GM18858 (cell line): ENCODE measurements at regions not wholly inside any gene's neighbourhood (a gene's known extent, or its start where the extent isn't known, plus 50 kb on each side); places are given as distances from the start of the nearest gene placed in this dataset.
"Not testable (repeated sequence)": the region's sequence is repeated elsewhere in the genome, so short reads cannot be mapped to it uniquely, and the experiment has no call there.

Source experiments
- ATAC-seq: cut with Tn5 transposase; IDR thresholded peaks from one replicate; pipeline ENCODE4 v1.9.1; 2021; ENCODE audit not compliant: unreplicated experiment

DNA sequence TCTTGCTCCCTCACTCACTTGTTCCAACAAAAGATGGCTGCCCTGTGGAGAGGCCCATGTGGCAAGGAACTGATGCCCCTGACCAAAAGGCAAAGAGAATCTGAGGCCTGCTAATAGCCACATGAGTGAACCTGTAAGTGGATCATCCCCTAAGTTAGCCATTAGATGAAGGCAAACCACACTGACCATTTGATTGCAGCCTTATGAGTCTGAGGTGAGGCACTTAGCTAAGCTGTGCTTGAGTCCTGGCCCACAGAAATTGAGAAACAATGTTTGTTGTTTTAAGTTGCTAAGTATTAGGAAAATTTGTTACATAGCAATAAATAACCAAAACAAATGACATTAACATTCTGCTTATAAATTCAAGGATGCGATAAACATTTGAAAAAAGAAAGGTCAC lies 100.1 kb upstream of the BET1 start:
- no peak for ATAC-seq

DNA sequence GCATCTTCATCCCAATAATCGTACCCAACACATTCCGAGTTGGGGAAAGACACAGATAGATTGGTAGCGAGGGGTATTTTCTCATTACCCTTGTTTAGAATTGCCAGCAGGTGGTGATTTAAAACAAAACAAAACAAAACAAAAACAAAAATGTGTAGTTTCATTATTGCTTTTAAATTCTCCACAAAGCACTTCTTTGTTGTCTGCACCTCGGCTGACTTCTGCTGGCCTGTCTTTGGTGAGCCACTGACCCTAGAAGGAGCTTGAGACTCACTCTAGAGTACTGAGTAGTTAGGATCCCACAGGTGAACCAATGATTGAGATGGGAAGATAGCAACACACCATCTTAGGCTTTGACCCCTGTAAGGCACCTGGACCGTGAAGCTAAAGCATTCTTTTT lies 105.4 kb upstream of the BET1 start:
- no peak for ATAC-seq

DNA sequence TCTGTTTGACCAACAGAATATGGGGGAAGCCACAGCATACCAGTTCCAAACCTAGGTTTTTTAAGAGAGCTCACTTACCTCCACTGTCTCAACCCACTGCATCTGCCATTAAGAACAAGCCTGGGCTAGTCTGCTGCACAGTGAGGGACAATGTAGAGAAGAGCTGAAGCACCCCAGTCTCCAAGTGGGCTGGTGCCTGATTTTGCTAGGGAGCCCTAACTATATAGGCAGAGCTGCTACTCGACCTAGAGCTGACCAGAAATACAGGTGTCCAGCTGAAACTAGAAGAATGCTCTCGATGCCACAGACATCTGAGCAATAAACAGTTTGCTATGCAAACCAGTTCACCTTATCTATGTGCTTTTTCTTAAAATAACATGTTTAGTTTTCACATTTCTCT lies 106.9 kb upstream of the BET1 start:
- ATAC-seq = no peak

DNA sequence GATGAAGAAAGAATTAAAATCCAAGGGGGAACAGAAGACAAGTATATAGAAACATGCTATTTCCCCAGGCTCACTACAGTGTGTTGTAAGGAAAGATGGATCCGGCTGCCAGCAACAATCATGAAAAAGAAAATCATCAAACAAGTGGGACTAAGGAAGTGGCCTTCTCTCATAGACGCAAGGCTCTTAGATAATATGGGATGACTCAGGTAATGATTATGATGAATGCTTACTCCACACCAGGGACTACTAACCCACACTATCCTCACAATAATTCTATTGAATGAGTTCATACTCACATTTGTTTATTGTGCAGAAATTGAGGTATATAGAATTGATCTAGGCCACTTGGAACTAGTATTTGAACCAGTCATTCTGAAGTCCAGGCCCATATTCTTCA lies 111.2 kb upstream of the BET1 start:
- no peak for ATAC-seq

DNA sequence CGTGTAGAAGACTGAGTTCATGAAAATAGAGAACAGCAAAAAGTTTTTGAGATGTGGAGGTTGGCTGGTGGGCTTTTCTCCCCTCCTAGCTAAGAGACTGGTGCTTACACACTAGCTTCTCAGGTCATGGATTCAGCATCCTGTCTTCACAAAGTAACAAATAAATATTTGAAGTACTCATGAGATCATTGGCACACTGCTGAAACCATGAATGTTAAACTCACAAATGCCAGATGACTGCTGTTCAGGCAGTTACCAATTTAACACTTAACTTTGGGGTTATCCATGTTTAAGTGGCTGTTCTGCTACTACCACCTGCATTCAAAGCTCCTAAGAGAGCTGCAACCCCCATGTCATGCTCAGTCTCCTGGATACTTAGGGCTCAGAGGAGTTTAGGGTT lies 119.0 kb upstream of the BET1 start:
- ATAC-seq = no peak

DNA sequence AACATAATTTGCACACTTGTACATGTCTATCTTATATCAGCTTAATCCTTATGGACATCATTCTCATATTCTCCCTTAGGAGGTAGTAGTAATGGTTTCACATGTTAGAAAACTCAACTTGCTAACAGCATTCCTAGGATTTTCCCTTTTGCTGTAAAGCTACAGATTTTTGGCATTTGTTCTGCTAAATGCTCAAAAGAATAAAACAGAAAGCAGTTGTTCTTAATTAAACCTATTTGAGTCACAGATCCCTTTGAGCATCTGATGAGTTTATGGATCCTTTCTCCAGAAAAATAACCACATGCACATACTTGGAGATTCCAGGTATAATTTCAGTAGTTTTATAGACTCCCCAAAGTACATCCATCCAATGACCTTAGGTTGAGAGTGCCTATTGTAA lies 122.9 kb upstream of the BET1 start:
- ATAC-seq = no peak

DNA sequence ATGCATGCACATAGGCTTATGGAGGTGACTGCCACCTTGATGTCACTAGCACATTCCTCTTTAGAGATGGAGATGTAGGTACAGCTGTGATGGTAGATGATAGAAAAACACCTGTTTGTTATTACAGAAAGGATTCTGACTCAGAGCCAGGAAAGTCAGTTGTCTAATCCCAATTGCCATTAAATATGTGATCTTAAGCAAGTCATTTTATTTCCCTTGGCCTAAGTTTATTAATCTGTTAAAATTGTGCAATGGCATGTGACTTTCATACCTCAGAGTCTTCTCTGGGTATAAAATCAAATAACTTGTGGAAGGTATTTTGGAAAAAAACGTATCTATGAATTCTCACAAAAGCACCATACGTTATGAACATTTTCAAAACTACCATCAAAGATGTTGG lies 123.9 kb upstream of the BET1 start:
- ATAC-seq = no peak

DNA sequence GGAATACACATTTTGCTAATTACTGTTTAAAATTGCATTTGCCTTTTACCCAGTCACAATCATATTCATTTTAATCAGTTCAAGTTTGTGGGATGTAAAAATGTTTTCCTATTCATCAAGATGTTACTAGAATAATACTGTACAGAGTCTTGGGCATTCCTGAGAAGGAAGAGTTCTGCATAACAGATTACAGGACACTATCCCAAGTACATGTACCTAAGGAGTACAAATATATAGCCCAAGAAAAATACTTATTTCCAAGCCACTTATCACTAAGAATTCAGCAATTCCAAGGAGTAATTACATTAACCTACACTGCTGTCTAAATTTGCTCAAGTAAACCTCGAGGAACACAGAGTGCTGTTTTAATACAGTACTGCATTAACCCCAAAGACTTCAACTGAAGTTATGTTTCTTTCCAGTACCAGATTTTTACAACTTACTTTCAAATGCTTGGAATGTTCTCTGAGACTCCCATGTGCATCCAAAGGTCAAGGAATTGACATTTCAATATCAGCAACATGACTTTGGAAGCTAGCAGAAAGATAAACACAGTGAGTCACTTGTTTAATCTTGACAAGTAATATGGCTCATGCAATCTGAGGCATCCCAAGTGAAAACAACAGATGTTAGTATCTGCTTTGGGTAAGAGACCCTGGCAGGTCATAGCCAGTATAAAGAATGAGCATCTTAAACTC lies 125.4 kb upstream of the BET1 start:
- ATAC-seq = no peak

DNA sequence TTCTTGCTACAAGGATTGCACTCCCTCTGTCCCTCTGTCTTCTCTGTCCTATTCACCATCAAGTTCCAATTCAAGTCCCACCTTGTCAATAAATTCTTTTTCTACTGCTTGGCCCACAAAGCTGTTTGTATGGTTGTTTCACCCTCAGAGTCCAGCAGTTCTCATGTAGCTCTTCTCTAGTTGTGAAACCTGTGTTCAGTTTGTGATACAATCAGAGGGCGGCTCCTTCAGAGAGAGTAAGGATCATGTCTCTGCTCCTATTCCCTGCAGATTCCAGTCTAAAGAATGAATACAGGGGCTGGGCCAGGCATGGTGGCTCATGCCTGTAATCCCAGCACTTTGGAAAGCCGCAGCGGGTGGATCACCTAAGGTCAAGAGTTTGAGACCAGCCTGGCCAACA lies 126.6 kb upstream of the BET1 start:
- no peak for ATAC-seq

DNA sequence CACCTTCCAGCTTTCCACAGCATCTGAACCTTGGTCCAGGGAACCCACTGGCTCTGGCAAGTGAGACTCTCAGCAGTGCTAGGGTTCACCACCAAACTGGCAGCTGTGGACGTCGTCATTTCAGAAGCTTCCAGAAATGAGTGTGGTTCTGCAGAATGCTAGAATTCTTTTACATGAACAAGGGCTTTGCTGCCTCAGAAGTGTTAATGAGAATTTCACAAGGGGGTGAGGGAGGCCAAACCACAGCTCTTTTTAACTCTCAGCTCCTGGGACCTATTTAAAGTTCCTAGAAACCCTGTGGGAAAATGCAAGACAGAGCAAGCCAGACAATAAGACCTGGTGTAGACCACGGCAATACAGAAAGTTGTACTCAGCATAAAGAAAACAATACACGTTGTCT lies 129.3 kb upstream of the BET1 start:
- peak; percentile 56 for ATAC-seq

DNA sequence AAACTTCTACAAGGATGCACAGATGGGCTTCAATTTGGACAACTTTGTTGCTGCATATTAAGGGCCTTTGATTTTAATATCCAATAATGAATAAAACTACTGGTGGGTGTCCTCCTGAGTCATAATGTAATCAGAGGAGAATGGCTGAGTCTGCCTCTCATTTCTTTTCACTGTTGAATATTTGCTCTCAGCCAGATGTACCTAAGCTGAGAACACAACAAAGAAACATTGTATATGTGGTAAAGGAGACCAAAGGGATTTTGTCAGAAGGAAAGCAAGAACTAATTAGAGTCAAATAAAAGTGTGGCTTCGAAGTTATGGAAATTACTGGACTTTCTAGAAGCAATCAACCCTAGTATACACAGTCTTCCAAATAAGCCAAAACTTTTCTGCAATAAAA lies 131.0 kb upstream of the BET1 start:
- ATAC-seq = no peak

DNA sequence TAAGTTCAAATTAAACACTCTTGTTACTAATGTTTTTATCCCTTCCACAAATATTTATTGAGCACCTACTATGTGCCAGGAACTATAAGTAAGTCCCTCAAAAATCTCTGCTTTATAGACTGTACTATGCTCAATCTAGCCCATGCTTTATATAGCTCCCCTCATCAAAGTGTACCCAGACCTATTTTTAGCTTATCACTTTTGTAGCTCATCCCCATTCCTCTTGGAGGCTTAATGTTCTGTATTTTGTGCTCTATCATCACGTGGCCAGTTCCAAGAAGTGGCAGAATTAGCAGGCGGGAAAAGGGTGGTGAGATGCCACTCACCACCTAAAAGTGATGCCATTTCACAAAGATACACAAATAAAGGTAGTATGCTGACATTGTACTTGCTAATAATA lies 138.1 kb upstream of the BET1 start:
- ATAC-seq = no peak

DNA sequence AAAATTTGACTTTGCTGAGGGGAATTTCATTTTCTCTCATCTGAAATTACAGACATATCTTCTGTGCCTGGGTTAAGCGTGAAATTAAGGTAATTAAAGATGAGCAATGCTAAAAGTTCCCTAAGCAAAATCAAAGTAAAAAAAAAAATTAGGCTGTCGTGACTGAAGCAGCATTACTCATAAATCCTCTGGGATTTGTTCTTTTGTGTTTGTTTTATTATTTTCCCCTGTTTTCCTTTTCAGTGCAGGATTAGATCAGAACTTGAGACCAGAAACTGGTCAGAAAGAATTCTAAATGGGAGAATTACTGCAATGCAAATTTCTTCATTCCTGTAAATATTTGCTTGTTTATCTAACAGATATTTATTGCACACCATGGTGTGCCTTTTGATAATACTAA lies 141.4 kb upstream of the BET1 start:
- no peak for ATAC-seq

DNA sequence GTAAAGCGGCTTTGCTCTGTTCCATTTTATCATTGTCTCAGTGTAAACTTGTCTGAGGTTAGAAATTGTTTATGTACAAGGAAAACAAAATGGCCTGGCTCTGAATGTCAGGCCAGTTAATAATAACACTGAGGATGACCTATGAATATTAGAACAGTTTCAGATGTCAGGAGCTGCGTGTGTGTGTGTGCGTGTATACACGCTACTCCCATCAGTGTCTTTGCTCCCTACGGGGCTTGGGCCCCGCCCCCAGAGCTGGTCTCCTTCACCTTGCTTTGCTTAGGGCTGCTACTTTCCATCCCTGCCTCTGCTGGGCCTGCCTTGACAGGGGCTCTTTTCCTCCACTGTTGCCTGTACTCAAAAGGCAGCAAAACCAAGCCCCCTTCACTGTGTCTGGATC lies 142.3 kb upstream of the BET1 start:
- no peak for ATAC-seq

DNA sequence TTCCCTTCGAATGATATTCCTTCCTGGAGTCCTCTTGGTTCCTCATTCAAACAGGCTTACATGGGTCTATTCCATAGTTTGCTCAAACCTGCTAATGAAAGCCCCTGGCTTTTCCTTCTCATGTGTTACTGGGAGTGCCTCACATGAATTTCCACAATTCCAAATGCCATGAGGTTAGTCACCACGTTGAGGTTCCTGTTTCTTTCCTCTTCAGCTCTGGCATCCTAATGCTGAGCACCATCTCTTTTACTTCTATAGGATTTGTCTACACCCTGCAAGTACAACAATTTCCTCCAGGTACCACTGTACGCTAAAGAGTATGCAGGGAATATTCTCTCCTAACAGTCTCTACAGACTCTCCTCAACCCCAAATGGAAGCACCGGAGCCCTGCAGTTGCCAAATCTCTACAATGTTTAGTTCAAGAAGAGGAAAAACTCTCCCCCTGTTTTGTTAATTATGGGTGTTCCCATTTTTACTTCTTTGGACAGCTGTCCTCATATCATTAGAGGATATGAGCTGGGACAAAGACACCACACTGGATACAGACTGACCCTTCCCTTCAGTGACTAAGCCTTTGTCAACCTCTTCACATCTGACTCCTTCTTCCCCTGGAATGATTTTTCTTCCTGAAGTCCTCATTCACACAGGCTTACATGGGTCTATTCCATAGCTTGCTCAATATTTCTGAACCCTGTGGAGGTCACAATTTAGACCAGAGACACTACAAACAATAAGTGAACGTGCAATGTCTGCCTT lies 145.8 kb upstream of the BET1 start:
- no peak for ATAC-seq

DNA sequence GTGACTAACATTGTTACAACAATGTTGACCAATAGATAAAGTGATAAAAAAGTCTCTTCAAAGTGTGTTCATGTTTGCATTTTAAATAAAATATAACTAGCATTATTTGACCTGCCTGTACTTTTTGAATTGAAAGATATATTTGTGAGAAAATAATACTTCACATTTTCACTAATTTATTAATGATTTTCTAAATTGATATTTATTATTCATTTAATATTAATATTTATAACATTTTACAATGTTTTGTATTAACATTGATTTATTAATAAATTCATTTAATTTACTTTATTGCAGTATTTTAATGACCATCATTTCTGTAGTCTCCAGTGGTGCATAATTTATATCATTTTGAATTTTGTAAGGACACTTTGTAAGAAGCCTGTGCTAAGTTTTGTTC lies 150.0 kb upstream of the BET1 start:
- ATAC-seq = no peak

DNA sequence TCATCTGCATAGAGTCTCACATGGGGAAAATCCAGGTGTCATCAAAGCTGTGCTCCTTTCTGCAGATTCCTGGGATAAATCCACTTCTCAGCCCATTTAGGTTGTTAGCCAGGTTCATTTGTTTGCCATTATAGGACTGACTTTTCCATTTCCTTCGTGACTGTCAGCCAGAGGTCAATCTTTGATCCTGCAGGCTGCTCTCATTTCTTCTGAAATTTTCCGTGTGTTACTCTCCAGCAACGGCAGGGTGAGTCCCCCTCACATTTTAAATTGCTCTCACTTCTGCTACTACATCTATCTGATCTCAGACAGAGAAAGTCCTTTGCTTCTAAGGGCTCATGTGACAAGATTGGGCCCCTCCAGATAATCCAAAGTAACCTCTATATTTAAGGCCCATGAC lies 150.7 kb upstream of the BET1 start:
- no peak for ATAC-seq

DNA sequence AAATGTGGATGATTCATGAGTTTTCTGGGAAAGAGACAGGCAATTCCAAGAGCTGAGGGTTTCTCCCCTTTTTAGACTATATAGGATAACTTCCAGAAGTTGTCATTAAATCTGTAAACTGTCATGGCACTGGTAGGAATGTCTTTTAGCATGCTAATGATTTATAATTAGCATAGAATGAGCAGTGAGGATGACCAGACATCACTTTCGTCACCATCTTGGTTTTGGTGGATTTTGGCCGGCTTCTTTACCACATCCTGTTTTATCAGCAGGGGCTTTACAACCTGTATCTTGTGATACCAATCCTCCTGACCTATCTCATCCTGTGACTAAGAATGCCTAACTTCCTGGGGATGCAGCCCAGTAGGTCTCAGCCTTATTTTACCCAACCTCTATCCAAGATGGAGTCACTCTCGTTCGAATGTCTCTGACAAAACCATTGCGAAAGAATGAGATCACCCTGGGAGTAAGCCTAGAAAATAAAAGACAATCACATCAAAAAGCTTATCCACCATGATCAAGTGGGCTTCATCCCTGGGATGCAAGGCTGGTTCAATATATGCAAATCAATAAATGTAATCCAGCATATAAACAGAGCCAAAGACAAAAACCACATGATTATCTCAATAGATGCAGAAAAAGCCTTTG lies 153.6 kb upstream of the BET1 start:
- ATAC-seq = not testable (repeated sequence)

DNA sequence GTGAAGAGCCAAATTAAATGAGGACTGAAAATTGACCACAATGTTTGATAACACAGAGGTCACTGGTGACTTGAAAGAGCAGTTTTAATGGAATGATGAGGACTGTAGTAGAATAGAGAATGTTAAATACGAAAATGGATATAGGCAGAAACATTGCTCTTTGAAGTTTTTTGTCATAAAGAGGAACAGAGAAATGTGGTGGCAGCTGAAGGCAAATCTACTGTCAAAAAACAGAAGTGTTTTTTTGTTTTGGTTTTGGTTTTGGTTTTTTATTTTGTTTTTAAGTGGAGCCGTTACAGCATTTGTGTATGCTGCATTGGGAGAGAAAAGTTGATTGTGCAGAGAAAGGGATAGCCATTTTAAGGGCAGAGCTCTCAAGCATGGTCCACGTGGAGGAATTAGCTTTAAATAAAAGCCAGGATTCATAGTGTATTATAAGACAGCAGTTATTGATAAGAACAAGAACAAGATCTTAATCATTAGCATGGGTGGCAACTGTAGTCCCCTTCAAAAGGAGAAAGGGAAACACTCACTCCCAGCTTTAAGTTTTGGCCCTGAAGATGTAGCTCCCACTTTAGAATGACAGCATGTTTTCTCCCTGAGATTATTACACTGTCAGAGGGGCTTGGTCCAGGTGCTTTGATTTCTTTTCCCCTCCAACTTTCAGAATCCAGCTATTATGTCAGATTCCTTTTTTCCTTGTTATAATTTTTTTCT lies 156.7 kb upstream of the BET1 start:
- ATAC-seq = peak; percentile 95

DNA sequence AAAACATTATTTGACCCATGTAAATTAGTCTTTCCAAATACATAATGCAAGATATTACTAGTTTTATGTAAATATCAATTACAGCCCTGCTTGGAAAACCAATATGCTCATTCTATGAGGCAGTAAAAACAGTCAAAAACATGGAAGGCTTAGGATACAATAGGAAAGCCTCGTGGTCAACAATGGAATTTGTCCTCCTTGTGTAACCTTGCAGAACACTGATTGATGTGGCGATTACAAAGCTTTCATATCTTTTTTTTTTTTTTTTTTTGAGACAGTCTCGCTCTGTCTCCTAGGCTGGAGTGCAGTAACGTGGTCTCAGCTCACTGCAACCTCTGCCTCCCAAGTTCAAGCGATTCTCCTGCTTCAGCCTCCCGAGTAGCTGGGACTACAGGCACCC lies 157.3 kb upstream of the BET1 start:
- no peak for ATAC-seq

DNA sequence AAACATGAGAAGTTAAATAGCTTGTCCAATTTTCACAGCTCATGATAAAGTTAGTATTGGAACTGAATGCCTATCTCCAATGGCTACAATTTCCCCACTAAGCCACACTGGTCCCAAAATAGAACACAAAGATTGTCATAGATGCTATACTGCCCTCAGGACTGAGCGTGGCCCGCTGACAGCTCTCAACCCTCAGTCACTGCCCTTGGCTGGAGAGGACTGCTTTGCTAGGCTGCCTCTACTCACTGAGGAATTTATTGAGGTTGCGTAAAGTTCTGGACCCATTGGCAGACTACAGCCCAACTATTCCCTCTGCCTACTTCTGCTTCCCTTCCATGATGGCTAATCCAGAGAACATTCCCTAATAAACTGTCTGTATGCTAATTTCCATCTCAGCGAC lies 165.5 kb upstream of the BET1 start:
- ATAC-seq = no peak

DNA sequence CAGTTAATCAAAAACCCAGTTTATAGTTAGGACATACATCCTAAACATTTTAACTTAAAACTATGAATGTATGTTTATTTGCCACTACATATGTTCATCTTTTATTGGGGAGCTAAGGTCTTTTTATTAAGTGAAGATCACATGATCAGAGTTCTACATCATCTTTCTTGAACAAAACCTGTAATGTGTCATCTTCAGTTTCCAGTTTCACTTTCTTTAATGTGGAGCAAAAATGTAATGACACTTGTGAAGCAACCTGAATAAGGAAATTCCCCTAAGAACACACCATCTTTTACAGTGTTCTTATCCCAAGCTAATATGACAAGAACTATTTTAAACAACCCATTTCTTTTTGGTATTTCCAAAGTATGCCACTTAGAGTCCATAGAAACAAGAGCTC lies 166.7 kb upstream of the BET1 start:
- ATAC-seq = peak; percentile 93
